ENCODE measurements at regions not wholly inside any gene's neighbourhood (a gene's known extent, or its start where the extent isn't known, plus 50 kb on each side); places are given as distances from the start of the nearest gene placed in this dataset.

DNA sequence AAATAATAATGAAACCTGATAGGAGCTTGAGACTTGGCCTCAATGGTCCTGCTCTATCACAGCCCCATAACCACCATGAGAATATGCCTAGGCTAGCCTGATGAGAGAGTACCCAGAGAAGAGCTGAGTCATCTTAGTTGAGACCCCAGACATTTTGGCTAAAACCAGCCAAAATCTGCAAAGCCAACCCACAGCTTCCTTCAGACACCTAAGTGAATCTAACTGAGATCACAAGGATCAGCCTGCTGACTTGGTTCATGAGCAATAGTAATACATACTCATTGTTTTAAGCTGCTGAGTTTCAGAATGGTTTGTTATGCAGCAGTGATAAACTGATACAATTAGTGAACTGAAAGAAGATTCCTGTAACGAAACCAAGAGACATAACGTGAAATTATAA, 473.7 kb upstream of the PTGER4 start:
- TF ChIP-seq, protein P1, sequence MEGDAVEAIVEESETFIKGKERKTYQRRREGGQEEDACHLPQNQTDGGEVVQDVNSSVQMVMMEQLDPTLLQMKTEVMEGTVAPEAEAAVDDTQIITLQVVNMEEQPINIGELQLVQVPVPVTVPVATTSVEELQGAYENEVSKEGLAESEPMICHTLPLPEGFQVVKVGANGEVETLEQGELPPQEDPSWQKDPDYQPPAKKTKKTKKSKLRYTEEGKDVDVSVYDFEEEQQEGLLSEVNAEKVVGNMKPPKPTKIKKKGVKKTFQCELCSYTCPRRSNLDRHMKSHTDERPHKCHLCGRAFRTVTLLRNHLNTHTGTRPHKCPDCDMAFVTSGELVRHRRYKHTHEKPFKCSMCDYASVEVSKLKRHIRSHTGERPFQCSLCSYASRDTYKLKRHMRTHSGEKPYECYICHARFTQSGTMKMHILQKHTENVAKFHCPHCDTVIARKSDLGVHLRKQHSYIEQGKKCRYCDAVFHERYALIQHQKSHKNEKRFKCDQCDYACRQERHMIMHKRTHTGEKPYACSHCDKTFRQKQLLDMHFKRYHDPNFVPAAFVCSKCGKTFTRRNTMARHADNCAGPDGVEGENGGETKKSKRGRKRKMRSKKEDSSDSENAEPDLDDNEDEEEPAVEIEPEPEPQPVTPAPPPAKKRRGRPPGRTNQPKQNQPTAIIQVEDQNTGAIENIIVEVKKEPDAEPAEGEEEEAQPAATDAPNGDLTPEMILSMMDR (IDR thresholded peaks at IDR 0.05; ENCODE audit: low read length), result no peak
- TF ChIP-seq EZH2 (optimal IDR thresholded peaks at IDR 0.05; ENCODE audit: low read depth, low read length), result no peak

Measured in MM.1S (cell line).